HG02610 (cell line): ENCODE measurements at regions not wholly inside any gene's neighbourhood (a gene's known extent, or its start where the extent isn't known, plus 50 kb on each side); places are given as distances from the start of the nearest gene placed in this dataset.

ENCODE experiments used
- ATAC-seq: cut with Tn5 transposase; IDR thresholded peaks from one replicate; pipeline ENCODE4 v1.9.1; 2021; ENCODE audit warnings: mild to moderate bottlenecking, moderate library complexity; ENCODE audit not compliant: unreplicated experiment

DNA sequence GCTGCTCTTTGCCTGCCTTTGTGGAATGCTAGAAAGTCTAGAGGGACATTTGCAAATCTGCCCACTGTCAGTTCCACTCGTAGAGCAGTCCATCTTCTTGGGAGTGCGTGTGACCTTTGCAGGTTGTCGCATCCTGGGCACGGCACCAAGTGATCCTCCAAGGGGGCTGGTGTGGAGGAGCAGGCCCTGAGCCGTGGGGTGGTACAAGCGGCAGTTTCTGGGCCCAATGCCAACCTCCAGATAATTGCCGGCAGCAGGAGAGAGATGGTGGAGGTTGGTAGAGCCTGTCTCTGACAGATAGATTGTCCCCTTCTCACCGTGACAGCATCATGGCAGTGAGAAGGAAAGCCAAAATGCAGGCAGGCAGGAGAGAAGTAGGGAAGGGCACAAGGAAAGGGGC lies 150.7 kb upstream of the SLC14A2 start:
- ATAC-seq = no peak

DNA sequence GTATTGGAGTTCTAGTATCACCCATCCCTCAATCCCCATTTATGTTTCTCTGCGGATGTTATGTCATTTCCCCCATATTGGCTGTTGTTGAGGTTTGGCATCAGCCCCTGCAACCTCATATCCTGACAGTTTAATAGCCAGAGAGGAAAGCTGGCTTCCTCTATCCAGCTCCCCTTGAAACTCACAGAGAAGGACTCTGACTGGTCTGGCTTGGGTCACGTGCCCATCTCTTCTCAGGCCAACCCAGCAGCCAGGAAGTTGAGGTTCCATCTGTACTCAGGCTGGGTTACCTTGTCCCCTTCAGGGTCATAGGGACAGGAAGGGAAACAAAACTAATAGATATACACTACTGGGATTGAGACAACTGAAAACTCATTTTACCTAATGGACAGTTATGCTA lies 148.0 kb upstream of the SLC14A2 start:
- no peak for ATAC-seq

DNA sequence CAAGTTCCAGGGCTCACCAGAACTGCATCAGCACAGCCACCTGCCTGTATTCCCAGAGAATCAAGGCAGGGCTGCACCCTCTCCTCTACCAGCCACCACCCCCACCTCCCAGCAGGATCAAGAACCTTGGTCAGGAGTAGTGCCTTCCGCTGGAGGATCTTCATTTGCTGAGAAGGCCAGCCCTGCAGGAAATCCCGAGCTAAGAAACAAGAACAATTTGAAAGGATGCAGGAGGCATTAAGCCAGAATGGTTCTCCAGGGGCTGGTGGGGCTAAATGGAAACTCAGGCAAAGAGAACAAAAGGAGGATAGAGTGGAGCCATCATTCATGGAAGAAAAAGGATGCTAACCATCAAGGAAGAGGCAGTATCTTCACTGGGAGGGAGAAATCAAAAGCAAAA lies 147.3 kb upstream of the SLC14A2 start:
- ATAC-seq = no peak

DNA sequence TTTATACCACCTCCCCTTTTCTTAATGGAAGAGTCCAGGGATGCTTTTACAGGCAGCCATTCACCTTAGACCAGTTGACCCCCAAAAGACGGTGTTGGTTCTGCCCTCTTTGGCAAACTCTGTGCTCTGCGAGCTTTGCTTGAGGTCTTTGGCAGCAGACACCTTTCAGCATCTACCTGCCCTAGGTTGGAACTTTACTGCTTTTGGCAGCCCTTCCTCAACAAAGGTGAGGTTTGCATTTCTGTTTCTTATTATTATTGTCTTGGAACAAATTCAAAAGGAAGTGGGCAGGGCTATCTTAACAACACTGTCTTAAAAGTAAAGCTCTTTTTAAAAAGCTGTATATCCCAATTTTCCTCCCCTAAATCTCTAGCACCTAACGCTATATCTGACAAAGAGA lies 136.4 kb upstream of the SLC14A2 start:
- no peak for ATAC-seq

DNA sequence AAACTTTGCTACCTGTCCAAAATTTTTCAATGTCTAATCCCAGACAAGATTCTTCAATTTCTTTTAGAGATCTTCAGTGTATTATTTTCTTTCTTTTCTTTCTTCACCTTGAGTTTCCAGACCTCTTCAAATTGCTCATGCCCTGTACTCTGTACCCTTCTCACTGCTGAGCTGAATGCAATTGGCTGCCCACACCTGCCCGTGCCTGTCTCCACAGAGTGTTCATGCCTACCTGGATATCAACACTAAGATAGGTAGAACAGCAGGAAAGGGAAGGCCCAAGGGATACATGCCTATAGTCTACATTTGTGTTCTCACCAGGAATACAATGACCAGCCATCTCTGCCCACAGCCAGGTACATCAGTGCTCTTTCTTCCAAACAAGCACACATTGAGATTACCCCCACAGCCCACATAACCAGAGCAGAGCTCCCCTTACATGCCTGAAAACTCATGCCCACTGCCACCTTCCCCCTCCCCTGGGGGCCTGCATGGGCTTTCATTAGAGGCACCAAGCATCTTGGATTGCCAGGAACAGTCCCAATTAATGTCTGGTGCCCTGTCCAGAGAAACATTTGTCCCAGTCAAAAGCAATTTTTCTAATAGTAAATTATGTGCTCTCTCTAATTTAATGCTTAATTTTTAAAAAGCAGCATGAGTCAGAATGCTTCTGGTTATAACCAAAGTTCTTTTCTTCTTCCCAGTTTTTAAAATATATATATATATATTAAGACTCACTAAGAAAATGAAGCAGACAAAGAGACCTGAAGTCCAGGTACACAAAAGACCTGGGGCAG lies 134.9 kb upstream of the SLC14A2 start:
- ATAC-seq = no peak

DNA sequence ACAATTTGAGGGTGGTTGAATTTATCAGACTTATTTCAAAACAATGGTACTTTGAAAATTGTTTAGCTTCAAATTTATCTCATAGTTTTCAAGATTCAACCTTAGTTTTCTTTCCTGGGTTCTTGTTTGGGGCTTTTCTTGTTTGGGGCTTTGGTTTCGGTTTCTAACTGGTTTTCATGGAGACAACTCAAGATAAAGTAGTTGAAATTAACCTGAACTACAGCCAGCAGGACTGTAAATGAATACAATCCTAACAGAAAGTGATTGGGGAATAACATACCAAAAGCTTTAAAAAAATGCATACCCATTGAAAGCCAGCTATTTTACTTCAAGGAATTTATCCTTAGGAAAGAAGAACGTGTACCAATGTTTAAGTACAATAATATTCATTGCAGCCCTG lies 133.5 kb upstream of the SLC14A2 start:
- ATAC-seq = no peak

DNA sequence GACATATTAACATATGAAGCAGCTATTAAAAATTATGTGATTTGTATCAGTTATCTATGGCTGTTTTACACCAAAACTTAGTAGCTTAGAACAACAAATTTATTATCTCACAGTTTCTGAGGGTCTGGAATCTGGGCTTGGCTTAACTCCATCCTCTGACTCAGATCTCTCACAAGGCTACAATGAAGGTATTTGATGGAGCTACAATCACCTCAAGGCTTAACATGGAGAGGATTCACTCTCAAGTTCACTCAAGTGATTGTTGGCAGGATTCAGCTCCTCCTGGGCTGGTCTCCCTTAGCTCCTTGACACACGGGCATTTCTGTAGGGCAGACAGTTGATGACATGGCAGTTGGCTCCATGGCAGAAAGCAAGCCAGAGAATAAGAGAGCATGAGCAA lies 133.0 kb upstream of the SLC14A2 start:
- no peak for ATAC-seq

DNA sequence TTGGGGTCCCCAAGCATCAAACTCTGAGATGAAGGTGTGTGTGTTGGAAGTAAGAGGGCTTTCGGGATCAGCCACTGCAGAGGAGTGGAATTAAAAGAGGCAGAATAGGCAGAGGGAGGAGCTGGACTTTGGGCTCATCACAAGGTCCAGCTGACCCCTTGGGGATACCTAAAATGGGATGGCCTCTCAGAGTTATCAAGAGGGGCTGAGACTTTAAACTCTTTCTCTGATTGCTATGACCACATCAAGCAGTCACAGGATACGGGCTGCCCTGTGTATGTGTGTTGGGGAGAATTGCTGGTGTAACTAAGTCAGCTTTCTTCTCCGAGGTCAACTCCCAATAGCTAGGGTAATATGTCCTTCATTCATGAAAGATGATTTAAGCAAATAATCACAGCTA lies 127.7 kb upstream of the SLC14A2 start:
- ATAC-seq = no peak

DNA sequence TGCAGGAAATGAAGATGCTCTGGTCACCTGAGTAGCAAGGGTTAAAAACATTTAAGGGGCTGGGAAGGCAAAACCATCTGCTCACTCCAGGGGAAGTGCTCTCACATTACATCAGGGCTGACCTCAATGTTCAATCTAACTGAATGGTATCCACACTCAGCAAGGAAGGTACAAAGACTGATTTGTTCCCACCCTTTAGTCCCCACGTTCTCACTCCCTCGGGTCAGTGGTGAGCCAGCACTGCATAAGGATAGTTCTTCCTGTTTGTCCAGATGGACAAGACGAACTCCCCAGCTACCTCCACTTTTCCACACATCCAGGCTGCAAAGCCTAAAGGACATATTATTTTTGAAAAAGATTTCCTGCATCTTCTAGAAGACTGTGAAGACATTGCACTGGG lies 126.6 kb upstream of the SLC14A2 start:
- no peak for ATAC-seq

DNA sequence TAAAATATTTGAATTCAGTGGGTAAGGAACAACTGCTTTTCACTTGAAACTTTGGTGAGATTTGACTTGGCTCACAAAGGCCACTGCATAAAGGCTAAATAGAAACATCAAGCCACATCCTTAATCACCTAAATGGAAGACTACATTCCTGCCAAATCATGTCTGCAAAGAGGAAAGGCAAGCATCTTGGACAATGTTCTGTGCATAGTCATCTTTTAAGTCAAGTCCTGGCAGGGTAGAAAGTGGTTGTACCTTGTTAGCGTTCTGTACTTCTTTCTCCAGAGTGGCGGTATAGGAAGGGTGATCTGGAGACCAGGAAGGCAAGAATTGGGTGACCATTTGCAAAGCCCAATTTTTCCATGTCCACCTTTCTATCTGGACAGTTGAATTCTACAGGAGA lies 121.4 kb upstream of the SLC14A2 start:
- no peak for ATAC-seq

DNA sequence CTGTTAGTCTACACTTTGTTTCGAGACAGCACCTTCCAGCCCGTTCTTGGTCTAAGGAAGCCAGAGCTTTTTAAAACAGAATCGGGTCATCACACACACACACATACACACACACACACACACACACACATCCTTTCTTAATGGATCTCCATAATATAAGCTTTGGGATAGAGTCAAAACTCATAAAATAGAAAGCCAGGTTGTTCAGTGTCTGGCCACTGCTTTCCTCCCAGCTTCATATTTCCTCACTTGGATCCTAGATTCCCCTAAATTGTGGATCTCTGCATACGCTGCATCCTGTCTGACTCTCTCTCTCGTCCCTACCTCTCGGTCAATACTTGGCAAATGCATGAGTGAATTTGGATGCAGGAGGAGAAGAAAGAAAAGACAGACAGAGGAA lies 120.5 kb upstream of the SLC14A2 start:
- no peak for ATAC-seq

DNA sequence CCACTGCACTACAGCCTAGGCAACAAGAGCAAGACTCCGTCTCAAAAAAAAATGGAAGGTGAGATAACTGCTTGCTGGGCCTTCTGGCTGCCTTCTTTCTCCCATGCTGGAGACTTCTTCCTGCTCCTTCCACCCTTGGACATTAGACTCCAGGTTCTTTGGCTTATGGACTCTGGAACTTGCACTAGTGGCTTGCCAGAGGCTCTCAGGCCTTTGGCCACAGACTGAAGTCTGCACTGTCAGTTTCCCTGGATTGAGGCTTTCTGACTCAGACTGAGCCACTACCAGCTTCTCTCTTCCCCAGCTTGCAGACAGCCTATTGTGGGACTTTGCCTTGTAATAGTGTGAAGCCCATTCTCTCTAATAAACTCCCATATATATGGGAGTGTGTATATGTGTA lies 118.5 kb upstream of the SLC14A2 start:
- no peak for ATAC-seq

DNA sequence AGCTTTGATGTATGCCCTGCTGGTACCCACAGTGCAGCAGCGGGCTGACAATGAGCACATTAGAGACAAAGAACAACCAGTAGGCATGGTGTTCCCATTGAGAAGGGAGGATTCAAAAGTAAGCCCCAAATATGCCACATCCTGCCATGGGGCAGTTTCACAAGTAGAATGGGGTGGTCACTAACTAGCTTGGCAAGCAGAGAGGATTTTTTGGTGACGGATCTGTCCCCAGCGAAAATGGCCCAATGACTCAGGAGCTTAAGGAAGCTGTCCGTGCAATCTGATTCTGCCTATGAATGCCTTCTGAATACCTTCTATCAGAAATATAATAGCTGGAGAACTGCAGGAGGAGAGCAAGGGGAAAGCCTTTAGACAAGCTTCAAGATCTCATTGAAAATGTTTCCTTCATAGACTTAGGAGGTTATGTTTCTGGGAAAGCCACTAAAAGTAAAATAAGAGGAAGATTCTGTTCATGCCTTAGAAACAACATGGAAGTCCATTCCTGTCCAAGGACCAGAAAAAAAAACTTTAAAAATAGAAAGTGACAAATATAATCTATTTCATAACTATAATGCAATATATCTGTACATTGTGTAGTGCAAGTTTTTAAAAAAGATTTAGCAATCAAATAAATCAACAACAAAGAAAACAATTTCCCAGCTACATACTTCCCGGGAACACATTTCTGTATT lies 117.5 kb upstream of the SLC14A2 start:
- no peak for ATAC-seq

DNA sequence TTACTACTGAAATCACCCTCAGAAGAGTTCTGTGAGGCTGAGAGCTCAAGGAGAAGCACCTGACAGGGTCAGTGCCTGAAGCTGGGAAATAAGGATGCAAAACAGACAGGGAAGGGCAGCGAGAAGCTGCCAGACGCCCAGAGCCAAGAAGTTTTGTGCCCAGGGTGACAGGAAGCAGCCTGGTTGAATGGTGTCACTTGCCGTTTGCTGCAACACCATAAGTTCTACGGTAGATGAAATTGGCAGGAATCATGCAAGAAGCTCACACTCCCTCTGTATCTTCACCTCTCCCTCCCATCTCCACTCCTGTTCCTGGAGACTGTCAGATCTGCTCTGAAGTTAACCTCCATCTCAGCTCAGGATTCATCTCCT lies 117.0 kb upstream of the SLC14A2 start:
- no peak for ATAC-seq

DNA sequence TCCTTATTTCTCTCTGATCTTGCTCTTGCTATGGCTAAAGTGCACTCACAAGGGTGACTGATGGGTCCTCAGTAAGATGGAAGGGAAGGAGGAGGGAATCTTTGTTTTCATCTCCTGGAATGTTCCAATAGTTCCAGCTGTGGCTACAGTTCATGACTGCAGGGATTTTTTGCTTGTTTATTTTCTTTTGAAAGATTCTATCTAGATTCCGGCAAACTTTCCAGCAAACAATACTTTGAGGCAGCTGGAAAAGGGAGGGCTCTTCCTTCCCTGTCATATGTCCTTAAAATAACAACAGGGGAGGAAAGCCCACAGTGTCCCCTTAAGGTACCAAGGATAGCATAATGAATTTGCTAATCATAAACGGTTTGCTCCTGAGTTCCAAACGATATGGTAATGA lies 111.3 kb upstream of the SLC14A2 start:
- ATAC-seq = no peak

DNA sequence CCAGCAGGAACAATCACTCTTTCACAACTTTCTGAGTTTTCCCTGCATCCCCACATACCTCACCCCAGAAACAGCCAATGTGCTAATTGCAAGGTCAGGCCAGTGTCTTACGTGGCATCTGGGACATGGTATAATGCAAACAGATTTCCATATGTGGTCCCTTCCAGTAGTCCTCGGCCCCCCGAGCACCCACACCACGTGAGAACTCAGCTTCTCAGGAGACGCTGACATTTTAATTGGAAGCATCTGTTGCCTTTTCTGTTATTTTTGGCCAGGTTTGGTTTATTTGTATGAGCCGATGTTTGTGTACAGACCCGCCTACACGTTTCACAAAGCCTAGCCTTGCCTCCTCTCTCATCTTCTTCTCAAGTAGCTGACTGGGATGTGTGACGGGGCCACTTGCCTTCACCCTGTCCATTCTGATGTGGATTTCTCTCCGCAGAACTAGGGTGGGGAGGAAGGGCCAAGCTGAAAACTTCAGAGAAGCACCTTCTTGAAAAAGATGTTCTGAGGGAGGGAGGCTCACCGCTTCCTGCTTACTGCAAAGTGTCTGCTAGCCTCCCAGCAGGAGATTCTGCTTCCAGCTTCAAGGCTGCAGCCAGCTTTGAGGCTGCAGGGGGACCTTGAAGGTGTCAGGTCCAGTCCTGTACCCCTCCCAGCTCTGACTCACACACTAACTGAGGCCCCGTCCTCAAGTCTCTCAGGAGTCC lies 109.6 kb upstream of the SLC14A2 start:
- ATAC-seq = no peak

DNA sequence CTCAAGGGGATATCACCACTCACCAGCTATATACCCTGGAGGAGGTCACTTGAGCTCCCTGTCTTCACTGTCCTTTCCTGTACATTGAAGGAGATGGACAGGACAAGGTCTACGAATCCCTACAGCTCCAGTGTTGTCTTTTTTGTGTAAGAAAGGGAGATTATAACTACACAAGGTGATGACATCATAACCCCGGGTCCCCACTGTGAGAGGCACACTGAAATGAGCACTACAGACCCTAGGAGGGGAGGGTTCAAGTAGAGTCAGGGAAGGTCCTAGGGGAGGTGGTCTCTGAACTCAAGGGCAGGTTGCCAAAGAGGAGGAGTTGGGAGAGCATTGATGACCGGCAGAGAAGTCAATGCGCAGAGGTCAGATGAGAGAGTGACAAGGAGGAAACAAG lies 108.3 kb upstream of the SLC14A2 start:
- no peak for ATAC-seq

DNA sequence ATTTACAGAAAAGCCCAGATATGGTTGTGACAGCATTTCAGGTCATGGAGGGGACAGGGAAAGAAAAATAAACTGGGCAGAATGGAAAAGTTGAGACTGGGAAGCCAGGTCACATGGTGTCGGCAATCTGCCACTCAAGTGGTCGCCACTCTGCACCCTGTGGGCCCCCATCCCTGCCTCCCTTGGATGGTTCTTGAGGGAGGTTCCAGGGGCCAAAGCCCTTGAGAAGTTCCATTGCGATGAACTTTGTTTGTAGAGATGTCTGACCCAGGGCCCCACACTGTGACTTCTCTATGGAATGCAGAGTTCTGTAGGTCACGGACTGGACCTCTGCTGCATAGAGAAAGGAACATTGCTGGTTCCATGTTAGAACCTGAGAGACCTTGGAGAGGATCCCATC lies 105.7 kb upstream of the SLC14A2 start:
- ATAC-seq = no peak

DNA sequence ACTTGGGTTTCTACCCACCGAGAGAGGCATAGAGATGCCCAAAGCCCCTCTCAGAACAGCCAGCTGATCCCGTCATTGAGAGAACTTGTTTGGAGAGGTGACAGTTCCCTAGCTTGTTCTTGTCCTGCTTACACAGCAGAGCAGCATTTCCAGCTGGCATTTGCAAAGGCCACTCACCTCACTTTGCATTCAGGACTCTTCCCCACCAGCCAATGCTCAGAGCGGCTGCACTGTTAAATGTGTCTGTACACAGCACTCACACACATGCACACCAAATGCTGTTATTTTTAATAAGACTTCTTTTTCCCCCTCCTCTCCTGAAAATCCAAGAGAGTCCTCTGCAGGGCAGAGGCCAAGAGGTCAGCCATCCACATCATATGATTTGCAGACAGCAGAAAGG lies 104.6 kb upstream of the SLC14A2 start:
- no peak for ATAC-seq

DNA sequence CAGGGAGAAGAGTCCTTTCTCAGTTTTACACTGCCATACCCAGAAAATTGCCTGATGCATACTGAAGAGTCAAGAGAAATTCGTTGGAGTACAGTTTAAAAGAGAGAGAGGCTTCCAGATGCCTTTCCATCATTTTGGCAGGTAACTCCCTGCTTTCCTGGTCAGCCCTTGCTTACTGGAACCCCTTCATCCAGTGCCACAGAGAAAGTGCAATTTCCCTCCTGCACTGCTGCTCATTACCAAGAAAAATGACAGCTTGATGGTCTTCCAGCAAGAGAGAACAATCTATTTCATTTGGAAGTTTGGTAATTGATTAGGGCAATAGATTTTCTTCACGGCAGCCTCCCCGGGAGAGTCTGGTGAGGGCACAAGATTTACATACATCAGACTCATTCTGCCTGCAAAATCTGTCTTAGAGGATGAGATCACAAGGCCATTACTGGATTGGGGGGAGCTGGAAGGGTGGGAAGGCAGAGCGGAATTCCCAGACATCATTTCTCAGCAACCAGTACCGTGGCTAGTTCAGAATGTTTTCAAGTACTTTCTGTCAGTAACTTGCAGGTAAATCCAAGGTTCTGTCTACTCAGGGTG lies 102.8 kb upstream of the SLC14A2 start:
- ATAC-seq = no peak

DNA sequence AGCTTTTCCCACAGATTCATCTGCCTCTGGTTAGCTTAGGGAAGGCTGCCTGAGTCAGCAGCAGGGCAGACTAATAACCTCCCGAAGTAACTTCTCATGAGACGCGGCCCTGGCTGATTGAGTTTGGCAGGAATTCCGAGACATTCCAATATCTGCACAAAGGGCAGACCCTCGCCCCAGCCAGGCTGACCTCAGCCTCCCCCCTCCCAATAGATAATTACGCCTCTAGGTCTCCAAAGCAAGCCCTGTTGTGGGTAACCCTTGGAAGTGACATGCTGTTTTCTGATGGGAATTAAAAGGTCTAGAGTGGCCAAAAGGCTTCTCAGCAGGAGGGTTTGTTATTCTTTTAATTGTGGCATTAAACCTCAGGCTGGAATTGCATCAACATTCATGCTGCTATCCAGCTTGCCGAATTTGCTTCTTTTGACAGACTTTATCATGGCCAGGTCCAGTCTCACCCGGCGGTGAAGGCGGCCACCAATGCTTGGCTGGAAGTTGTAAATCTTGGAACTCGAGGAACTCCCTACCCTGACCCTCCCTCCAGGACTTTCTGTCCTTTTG lies 98.0 kb upstream of the SLC14A2 start:
- no peak for ATAC-seq
